ENCODE measurements at regions not wholly inside any gene's neighbourhood (a gene's known extent, or its start where the extent isn't known, plus 50 kb on each side); places are given as distances from the start of the nearest gene placed in this dataset.

DNA sequence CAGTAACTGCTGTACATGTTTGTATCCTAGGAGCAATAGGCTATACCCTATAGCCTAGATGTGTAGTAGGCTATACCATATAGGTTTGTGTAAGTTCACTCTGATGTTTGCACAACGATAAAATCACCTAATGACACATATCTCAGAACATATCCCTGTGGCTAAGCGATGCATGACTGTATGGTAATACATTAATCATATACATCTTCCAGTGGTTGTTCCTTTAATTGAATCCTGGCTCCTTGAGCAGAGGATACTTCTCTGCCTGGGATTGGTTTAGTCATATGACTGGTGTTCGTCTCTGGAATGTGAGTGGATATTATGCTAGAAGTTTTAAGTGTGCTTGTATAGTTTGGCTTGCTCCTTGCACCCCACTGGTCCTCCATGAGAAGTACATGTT is 425.8 kb downstream of the MAN2A1 start:
- Mint-ChIP-seq H3K4me3 (no peak overlapping the region), H3K27ac (no peak overlapping the region), H3K36me3 (peaks cover 9% of the 10 kb centered on the region), H3K9me3 (peaks cover 7% of the 10 kb centered on the region), H3K27me3 (peaks cover 5 to 22% of the 10 kb centered on the region in 2 donors), H3K4me1 (ENCODE audit: low read depth in 2 of 2) (no peaks in the 10 kb centered on the region)
- ATAC-seq (no peak), DNase-seq (ENCODE audit: low spot score) (no peak)

DNA sequence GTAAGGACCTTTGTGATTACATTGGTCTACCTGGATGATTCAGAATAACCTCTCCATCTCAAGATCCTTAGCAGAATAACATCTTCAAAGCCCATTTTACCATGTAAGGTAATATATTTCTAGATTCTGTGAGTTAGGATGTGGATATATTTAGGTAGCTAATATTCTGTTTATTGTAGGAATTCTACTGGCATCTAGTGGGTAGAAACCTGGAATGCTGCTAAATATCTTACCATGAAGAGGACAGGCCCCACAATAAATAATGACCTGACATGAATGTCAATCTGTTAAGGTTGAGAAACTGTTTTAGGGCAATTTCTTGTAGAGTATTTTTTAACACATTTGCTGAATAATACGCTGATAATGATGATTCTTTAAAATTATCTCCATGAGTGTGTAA is 426.8 kb downstream of the MAN2A1 start:
- H3K27me3 Mint-ChIP-seq, result peaks cover 5 to 25% of the 10 kb centered on the region in 2 donors
- H3K36me3 Mint-ChIP-seq, result peaks cover 9% of the 10 kb centered on the region
- H3K4me3 Mint-ChIP-seq, result no peak overlapping the region
- no peaks in the 10 kb centered on the region for H3K4me1 Mint-ChIP-seq (ENCODE audit: low read depth in 2 of 2)
- DNase-seq (ENCODE audit: low spot score) (no peak), ATAC-seq (no peak)
- no peak overlapping the region for H3K27ac Mint-ChIP-seq
- peaks cover 7% of the 10 kb centered on the region for H3K9me3 Mint-ChIP-seq

DNA sequence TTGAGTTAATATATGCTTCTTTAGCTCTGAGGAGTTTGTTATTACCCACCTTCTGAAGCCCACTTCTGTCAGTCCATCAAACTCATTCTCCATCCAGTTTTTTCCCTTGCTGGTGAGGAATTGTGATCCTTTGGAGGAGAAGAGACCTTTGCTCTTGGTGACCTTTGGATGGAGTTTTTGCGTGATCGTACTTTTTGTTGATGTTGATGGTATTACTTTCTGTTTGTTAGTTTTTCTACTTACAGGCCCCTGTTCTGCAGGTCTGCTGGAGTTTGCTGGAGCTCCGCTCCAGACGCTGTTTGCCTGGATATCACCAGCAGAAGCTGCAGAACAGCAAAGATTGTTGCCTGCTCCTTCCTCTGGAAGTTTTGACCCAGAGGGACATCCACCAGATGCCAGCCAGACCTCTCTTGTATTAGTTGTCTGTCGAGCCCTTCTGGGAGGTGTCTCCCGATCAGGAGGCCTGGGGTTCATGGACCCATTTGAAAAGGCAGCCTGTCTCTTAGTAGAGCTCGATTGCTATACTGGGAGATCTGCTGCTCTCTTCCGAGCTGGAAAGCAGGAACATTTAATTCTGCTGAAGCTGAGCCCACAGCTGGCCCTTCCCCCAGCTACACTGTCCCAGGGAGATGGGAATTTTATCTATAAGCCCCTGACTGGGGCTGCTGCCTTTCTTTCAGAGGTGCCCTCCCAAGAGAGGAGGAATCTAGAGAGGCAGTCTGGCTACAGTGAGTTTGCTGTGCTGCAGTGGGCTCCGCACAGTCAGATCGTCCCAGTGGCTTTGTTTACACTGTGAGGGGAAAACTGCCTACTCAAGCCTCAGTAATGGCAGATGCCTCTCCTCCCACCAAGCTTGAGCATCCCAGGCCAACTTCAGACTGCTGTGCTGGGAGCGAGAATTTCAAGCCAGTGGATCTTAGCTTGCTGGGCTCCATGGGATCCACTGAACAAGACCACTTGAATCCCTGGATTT is 445.5 kb downstream of the MAN2A1 start:
- peaks cover 28% of the 10 kb centered on the region for H3K9me3 Mint-ChIP-seq
- no peaks in the 10 kb centered on the region for H3K4me1 Mint-ChIP-seq (ENCODE audit: low read depth in 2 of 2)
- H3K36me3 Mint-ChIP-seq, result peaks cover 27% of the 10 kb centered on the region

DNA sequence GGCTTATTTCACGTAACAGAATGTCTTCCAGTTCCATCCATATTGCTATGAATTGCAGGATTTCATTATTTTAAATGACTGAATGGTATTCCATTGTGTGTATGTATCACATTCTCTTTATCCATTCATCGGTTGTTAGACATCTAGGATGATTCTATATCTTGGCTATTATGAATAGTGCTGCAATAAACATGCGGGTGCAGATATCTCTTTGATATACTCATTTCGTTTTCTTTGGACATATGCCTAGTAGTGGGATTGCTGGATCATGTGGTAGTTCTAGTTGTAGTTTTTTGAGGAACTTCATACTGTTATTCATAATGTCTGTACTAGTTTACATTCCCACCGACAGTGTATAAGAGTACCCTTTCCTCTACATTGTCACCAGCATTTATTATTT is 460.5 kb downstream of the MAN2A1 start:
- H3K27ac Mint-ChIP-seq, result no peak overlapping the region
- DNase-seq (ENCODE audit: low spot score) (no peak), ATAC-seq (no peak)
- H3K9me3 Mint-ChIP-seq, result peaks cover 3% of the 10 kb centered on the region
- no peaks in the 10 kb centered on the region for H3K36me3 Mint-ChIP-seq
- peaks cover 2 to 13% of the 10 kb centered on the region in 2 donors for H3K27me3 Mint-ChIP-seq
- H3K4me3 Mint-ChIP-seq, result no peak overlapping the region
- H3K4me1 Mint-ChIP-seq (ENCODE audit: low read depth in 2 of 2), result no peaks in the 10 kb centered on the region

More for the DNA sequence above, 445.5 kb downstream of the MAN2A1 start:
- DNase-seq (ENCODE audit: low spot score), result no peak
- Mint-ChIP-seq H3K27me3 (no peaks in the 10 kb centered on the region), H3K4me3 (no peak overlapping the region), H3K27ac (no peak overlapping the region)
- no peak for ATAC-seq

DNA sequence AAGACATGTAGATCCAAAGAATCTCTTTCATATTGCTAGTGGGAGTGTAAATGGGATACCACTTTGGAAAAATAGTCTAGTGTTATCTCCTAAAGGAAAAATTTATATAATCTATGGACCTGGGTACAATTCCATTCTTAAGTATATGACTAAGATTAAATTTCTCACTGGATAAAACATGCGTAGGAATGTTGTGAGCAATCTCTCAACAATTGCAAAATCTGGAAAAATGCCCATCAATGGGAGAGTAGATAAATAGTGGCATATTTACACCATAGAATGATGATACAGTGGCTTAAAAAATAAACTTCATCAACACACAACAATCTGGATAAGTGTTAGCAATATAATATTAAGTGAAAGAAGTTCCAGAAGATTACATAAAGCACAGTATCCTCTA is 469.5 kb downstream of the MAN2A1 start:
- no peak for ATAC-seq
- H3K9me3 Mint-ChIP-seq, result no peaks in the 10 kb centered on the region
- H3K4me1 Mint-ChIP-seq (ENCODE audit: low read depth in 2 of 2), result no peaks in the 10 kb centered on the region
- no peaks in the 10 kb centered on the region for H3K36me3 Mint-ChIP-seq
- H3K27me3 Mint-ChIP-seq, result no peaks in the 10 kb centered on the region
- no peak overlapping the region for H3K4me3 Mint-ChIP-seq
- DNase-seq (ENCODE audit: low spot score), result no peak
- no peak overlapping the region for H3K27ac Mint-ChIP-seq

DNA sequence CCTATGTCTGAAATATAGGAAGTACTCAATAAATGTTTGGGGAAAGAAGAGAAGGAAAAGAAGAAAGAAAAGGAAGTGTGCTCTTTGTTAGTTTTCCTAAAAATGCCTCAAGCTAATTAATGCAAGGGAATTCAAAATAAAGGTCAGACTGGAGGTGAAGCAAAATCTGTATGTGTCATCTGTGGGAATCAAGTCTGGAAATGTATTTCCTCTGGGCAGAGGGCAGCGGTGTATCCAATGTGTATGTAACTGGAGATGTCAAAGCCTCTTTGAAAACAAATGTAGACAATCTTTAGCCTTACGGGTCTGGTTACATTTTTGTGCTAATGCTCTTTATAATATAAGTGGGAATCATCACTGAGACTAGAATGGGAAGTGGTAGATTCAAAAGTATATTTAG is 471.4 kb downstream of the MAN2A1 start:
- no peaks in the 10 kb centered on the region for H3K4me1 Mint-ChIP-seq (ENCODE audit: low read depth in 2 of 2)
- H3K4me3 Mint-ChIP-seq, result no peak overlapping the region
- H3K9me3 Mint-ChIP-seq, result no peaks in the 10 kb centered on the region

DNA sequence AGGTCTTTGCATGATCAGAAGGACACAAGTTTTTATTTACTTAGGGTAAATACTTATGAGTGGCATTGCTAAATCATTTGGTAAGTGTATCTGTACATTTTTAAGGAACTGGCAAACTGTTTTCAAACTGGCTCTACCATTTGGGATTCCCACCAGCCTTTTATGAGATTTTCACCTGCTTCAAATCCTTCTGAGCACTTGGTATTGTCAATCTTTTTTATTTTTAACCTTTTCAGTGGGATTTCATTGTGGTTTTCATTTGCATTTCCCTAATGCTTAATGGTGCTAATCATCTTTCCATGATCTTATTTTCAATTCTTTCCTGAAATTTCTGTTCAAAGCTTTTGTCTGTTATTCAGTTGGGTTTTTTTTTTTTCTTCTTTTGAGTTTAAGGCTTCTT is 475.6 kb downstream of the MAN2A1 start:
- no peaks in the 10 kb centered on the region for H3K36me3 Mint-ChIP-seq
- no peaks in the 10 kb centered on the region for H3K9me3 Mint-ChIP-seq
- DNase-seq (ENCODE audit: low spot score) (no peak), ATAC-seq (no peak)
- no peak overlapping the region for H3K4me3 Mint-ChIP-seq
- no peaks in the 10 kb centered on the region for H3K4me1 Mint-ChIP-seq (ENCODE audit: low read depth in 2 of 2)
- H3K27ac Mint-ChIP-seq, result no peak overlapping the region
- no peaks in the 10 kb centered on the region for H3K27me3 Mint-ChIP-seq

More for the DNA sequence above, 471.4 kb downstream of the MAN2A1 start:
- ATAC-seq, result no peak
- H3K27ac Mint-ChIP-seq, result no peak overlapping the region
- DNase-seq (ENCODE audit: low spot score), result no peak
- no peaks in the 10 kb centered on the region for H3K27me3 Mint-ChIP-seq
- no peaks in the 10 kb centered on the region for H3K36me3 Mint-ChIP-seq

DNA sequence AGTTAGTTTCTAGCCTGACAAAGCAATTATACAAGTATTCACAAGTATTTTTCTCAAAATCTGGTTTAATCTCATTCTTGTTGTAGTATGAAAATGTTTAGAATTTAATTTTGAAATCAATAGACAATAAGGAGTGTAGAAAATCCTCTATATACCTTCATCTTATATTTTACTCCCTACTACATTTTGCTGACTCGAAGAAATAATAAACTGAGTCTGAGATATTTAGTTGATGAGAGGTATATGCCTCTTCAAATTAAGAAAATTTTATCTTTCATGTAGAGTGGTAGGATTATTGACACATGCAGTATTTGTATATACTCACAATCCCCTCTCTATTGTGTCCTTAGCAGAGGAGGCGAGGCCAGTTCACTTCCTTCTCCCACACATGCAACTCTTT is 477.7 kb downstream of the MAN2A1 start:
- H3K4me1 Mint-ChIP-seq (ENCODE audit: low read depth in 2 of 2), result no peaks in the 10 kb centered on the region
- no peak overlapping the region for H3K27ac Mint-ChIP-seq
- no peaks in the 10 kb centered on the region for H3K27me3 Mint-ChIP-seq
- ATAC-seq, result no peak
- H3K9me3 Mint-ChIP-seq, result peaks cover 9% of the 10 kb centered on the region
- no peak overlapping the region for H3K4me3 Mint-ChIP-seq
- DNase-seq (ENCODE audit: low spot score), result no peak
- H3K36me3 Mint-ChIP-seq, result no peaks in the 10 kb centered on the region

DNA sequence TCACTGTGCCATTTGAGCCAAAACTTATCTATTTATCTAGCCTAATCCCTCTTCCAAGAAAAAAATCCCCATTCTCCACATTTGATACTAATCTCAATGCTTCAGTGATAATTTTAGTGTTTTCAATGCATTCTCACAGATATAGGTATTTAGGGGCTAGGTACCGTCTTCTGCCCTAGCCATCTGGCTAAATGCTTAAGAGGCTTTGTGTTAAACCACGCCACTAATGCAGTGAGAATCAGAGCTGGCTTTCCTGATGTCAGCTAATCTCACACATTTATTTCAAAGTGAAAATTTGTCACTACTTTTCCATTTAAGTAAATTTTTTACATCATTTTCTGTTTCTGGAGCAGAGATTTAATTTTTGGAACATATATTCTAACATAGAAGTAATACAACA is 479.7 kb downstream of the MAN2A1 start:
- H3K27ac Mint-ChIP-seq, result no peak overlapping the region
- ATAC-seq (no peak), DNase-seq (ENCODE audit: low spot score) (no peak)
- H3K27me3 Mint-ChIP-seq, result no peaks in the 10 kb centered on the region
- H3K4me3 Mint-ChIP-seq, result no peak overlapping the region
- H3K9me3 Mint-ChIP-seq, result peaks cover 9% of the 10 kb centered on the region
- H3K36me3 Mint-ChIP-seq, result no peaks in the 10 kb centered on the region
- H3K4me1 Mint-ChIP-seq (ENCODE audit: low read depth in 2 of 2), result no peaks in the 10 kb centered on the region

DNA sequence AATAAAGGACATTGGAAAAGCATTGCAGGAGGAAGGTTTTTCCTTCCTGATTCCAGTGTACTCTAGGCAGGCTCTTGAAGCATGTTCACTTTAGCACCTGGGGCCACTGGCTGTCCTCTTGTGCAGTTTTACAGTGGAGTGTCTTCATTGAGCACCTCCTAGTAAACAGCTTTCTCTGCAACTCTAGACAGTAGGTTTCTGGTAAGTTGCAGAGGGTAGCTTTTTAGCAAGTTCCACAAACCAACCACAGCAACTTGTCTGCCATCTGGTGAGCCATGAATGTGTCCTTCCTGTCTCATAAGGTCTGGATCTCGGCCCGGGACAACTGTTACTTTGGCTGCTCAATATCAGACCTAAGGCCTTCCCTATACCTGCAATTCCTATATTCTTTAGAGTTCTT is 488.0 kb downstream of the MAN2A1 start:
- no peaks in the 10 kb centered on the region for H3K4me1 Mint-ChIP-seq (ENCODE audit: low read depth in 2 of 2)
- H3K27ac Mint-ChIP-seq, result no peak overlapping the region
- DNase-seq (ENCODE audit: low spot score), result no peak
- no peak for ATAC-seq
- H3K4me3 Mint-ChIP-seq, result no peak overlapping the region
- no peaks in the 10 kb centered on the region for H3K27me3 Mint-ChIP-seq
- no peaks in the 10 kb centered on the region for H3K36me3 Mint-ChIP-seq
- peaks cover 3% of the 10 kb centered on the region for H3K9me3 Mint-ChIP-seq

DNA sequence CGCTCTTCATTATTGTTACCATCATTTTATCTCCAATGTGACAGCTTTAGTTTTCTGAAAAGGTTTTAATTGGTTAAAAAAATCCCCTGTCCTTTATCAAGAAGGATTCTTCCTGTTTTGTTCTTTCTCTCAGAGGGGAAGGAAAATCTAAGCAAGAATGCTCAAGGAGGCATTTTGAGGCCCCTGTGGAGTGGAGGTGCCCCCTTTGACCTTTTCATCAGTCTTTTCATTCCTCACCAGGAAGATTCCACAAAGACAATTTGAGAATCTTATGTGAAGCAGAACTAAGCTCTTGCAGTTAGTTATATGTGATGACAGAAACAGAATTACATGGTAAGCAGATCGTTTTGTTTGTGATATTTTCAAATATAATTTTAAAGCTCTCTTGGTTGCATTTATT is 489.6 kb downstream of the MAN2A1 start:
- Mint-ChIP-seq H3K27ac (no peak overlapping the region), H3K4me3 (no peak overlapping the region), H3K36me3 (no peaks in the 10 kb centered on the region), H3K27me3 (no peaks in the 10 kb centered on the region), H3K9me3 (peaks cover 6% of the 10 kb centered on the region), H3K4me1 (ENCODE audit: low read depth in 2 of 2) (no peaks in the 10 kb centered on the region)
- ATAC-seq (no peak), DNase-seq (ENCODE audit: low spot score) (no peak)

DNA sequence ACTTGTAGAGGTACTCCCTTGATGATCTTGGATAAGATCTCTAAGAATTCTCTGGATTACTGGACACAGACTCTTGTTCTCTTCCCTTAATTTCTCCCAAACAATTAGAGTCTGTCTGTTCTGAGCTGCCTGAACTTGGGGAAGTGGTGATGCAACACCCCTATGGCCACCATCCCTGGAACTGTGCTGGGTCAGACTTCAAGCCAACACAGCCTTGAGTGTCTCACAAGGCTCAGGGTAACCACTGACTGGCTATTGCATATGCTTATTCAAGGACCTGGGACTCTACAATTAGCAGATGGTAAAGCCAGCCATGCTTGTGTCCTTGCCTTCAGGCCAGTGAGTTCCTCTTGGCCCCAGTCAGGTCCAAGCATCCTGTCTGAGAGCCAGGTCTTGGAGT is 504.5 kb downstream of the MAN2A1 start:
- H3K36me3 Mint-ChIP-seq, result no peaks in the 10 kb centered on the region
- no peaks in the 10 kb centered on the region for H3K4me1 Mint-ChIP-seq (ENCODE audit: low read depth in 2 of 2)
- peaks cover 3% of the 10 kb centered on the region for H3K9me3 Mint-ChIP-seq
- ATAC-seq, result no peak
- no peak overlapping the region for H3K4me3 Mint-ChIP-seq
- no peak overlapping the region for H3K27ac Mint-ChIP-seq
- no peak for DNase-seq (ENCODE audit: low spot score)
- no peaks in the 10 kb centered on the region for H3K27me3 Mint-ChIP-seq

DNA sequence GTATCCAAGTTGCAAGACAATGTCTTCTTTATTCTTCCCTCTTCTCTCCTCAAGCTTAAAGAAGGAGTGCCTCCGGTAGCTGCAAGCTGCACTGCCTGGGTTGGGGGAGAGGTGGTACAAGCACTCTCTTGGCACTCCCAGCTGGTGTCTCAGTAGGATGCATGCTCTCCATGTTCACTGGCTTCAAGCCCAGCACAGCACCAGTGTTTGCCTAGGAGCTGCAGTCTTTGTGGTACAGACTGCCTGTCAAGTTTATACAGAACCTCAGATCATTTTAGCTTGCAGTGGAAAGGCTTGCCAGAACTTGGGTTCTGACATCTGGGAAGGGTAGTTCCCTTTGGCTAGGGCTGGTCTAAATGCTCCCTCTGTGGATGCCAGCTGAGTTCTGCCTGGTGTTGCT is 505.6 kb downstream of the MAN2A1 start:
- H3K4me1 Mint-ChIP-seq (ENCODE audit: low read depth in 2 of 2), result no peaks in the 10 kb centered on the region
- H3K36me3 Mint-ChIP-seq, result no peaks in the 10 kb centered on the region
- no peak overlapping the region for H3K27ac Mint-ChIP-seq
- DNase-seq (ENCODE audit: low spot score), result no peak
- no peak overlapping the region for H3K4me3 Mint-ChIP-seq
- H3K27me3 Mint-ChIP-seq, result no peaks in the 10 kb centered on the region
- peaks cover 3% of the 10 kb centered on the region for H3K9me3 Mint-ChIP-seq
- ATAC-seq, result no peak

DNA sequence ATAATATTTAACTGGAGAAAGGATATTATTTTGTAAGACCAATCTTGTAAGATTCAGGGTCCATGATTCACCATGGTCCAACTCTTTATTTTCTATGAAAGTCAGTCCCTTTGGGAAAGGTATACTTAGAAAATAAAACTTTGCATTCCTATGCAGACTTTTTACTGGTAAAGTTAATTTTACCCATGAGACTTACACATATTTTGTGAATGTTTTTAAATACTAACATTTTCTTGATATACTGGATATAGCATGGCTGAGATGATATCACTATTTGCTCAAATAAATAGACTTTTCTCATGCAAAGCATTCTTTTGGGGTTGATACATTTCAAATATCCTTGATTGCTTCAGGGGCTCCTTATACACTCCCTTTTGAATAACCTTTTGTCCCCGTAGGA is 512.1 kb downstream of the MAN2A1 start:
- H3K4me3 Mint-ChIP-seq, result no peak overlapping the region
- H3K4me1 Mint-ChIP-seq (ENCODE audit: low read depth in 2 of 2), result no peaks in the 10 kb centered on the region
- H3K36me3 Mint-ChIP-seq, result no peaks in the 10 kb centered on the region
- no peaks in the 10 kb centered on the region for H3K27me3 Mint-ChIP-seq
- H3K27ac Mint-ChIP-seq, result no peak overlapping the region
- ATAC-seq, result no peak
- DNase-seq (ENCODE audit: low spot score), result no peak
- H3K9me3 Mint-ChIP-seq, result peaks cover 10% of the 10 kb centered on the region

DNA sequence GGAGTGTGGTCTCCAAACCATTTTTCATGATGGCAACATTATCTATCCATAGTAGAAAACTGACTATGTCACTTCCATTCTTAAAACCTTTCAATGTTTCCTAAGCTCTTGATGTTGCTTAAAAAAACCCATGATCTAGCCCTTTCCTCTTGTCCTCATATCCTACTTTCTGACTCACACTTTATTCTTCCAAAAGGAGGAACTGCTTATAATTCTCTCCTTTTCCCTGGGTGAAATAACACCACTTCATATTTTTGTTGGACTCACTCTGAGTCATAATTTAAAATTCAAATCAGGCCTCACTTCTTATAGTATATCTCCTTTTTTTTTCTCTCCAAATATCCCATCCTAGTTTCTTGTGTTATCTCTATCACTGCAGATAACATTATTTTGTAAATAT is 513.9 kb downstream of the MAN2A1 start:
- no peak for ATAC-seq
- H3K36me3 Mint-ChIP-seq, result no peaks in the 10 kb centered on the region
- H3K9me3 Mint-ChIP-seq, result peaks cover 13% of the 10 kb centered on the region
- H3K4me1 Mint-ChIP-seq (ENCODE audit: low read depth in 2 of 2), result no peaks in the 10 kb centered on the region
- no peak overlapping the region for H3K4me3 Mint-ChIP-seq
- H3K27ac Mint-ChIP-seq, result no peak overlapping the region
- no peaks in the 10 kb centered on the region for H3K27me3 Mint-ChIP-seq
- DNase-seq (ENCODE audit: low spot score), result no peak

Data from natural killer cell treated with Interleukin-12 subunit alpha and Interleukin-12 subunit beta and Interleukin-15 and Interleukin-18, amount 100 ng/mL, for 72 hours (primary cell).